22Rv1 (cell line): ENCODE measurements at regions not wholly inside any gene's neighbourhood (a gene's known extent, or its start where the extent isn't known, plus 50 kb on each side); places are given as distances from the start of the nearest gene placed in this dataset.

Experiments used
- ZFX ChIP-seq: fragments of 450-650 bp; IDR thresholded peaks from 2 replicates; pipeline ENCODE4 v1.6.1; 2017; ENCODE audit warnings: antibody characterized with exemption, borderline replicate concordance
- TF ChIP-seq, protein P1 (sequence below): fragments of 450-650 bp; IDR thresholded peaks from 2 replicates; pipeline ENCODE4 v1.5.1; 2017; ENCODE audit warnings: mild to moderate bottlenecking

- TF ChIP-seq, protein P1, sequence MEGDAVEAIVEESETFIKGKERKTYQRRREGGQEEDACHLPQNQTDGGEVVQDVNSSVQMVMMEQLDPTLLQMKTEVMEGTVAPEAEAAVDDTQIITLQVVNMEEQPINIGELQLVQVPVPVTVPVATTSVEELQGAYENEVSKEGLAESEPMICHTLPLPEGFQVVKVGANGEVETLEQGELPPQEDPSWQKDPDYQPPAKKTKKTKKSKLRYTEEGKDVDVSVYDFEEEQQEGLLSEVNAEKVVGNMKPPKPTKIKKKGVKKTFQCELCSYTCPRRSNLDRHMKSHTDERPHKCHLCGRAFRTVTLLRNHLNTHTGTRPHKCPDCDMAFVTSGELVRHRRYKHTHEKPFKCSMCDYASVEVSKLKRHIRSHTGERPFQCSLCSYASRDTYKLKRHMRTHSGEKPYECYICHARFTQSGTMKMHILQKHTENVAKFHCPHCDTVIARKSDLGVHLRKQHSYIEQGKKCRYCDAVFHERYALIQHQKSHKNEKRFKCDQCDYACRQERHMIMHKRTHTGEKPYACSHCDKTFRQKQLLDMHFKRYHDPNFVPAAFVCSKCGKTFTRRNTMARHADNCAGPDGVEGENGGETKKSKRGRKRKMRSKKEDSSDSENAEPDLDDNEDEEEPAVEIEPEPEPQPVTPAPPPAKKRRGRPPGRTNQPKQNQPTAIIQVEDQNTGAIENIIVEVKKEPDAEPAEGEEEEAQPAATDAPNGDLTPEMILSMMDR, result no peak
- no peak for TF ChIP-seq ZFX
Measured at GRCh38 chr12:131555197-131555846, 155.6 kb upstream of the SFSWAP start.
